ENCODE measurements at regions not wholly inside any gene's neighbourhood (a gene's known extent, or its start where the extent isn't known, plus 50 kb on each side); places are given as distances from the start of the nearest gene placed in this dataset.

- no peak for TF ChIP-seq CTCF (IDR thresholded peaks at IDR 0.05)
Observed at GRCh38 chr13:105918842-105919741, 616.4 kb downstream of the EFNB2 start.

- TF ChIP-seq CTCF (IDR thresholded peaks at IDR 0.05) = no peak
Observed at GRCh38 chr13:105915146-105915850, 620.2 kb downstream of the EFNB2 start.

GRCh38 chr13:105914291-105915036, 621.0 kb downstream of the EFNB2 start:
- no peak for TF ChIP-seq CTCF (IDR thresholded peaks at IDR 0.05)

DNA sequence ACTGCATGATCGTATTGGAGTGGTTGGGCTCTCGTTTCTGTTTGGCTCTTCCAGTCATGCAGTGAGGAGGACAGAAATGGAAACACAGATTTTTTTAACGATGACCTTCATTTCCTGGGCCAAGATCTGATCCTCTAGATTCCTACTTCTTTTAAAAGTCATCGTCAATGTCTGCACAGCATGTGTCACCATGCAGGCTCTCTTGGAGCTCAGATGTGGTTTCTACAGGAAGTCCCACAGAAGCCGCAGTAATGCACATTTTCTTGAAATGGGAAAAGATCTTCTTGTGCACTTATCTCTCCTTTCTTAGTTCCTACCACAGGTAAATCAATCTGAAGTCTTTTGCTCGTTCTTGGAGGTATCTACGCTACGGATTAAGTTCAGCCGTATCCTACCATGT, 626.9 kb downstream of the EFNB2 start:
- TF ChIP-seq CTCF (IDR thresholded peaks at IDR 0.05) = no peak

DNA sequence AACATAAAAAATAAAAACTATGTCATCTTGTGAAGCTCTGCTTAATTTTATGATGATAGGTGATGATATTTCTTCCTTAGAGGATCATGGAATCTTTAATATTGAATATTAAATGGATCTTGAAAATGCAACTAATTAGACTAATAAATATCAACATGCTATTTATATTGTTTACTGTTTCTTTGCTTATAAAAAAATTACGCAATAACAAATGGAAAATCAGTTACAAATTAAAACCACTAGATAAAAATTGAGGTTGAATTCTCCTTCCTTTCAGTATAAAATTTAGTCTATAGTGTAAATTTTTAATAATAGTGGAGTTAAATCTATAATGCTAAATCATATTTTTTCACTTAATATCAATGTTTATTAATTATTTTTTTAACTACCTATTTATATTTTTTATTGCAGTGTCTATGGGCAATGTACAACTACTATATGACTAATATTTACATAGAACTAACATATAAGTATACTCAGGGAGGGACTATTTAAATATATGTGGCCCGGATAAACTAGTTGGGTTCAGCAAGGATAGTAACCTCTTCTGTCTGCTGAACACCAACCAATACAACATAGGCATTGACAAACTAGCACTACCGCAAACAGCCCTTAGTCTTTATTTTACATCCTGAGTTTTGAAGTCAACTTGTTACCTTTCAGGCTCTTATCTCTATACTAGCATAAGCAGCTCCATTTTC, 628.0 kb downstream of the EFNB2 start:
- TF ChIP-seq CTCF (IDR thresholded peaks at IDR 0.05) = no peak

DNA sequence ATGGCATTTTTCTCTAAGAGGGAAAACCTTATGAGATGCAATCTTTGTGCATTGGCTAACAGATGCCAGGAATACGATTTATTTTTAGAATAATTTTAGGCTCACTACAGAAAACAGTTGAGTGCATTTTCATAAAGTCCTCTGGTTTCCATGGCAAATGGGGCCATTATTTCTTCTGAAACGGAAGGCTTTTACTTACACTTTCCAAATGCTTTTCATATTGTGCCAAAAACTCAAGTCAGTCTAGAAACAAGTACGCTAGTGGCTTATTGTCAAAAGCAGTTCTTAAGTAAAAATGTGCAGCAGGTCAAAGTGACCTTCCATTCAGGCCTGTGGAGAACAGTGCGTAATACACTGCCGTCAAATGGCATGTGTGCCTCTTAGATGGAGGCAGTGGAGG, 628.7 kb downstream of the EFNB2 start:
- TF ChIP-seq CTCF (IDR thresholded peaks at IDR 0.05) = no peak
